PC-3 (cell line): ENCODE measurements at regions not wholly inside any gene's neighbourhood (a gene's known extent, or its start where the extent isn't known, plus 50 kb on each side); places are given as distances from the start of the nearest gene placed in this dataset.

ENCODE experiments used
- ATAC-seq: fragments of 200-7000 bp; cut with Tn5 transposase; 2 replicates; pipeline ENCODE4 v1.9.1; 2020; ENCODE audit warnings: mild to moderate bottlenecking, moderate library complexity
- BruUV-seq: library from RNA; stranded (reverse); fragments of 400-500 nt; replicated peaks from 2 replicates; lab custom pipeline; 2021; lab: Mats Ljungman, UMichigan
- CTCF ChIA-PET: fragments of 300-600 bp; sonication (Branson Sonifier 250); formaldehyde crosslinking; loops from one replicate; lab custom pipeline; 2022; ENCODE audit warnings: antibody characterized with exemption; lab: Charles Lee
- POLR2A ChIA-PET: fragments of 300-600 bp; sonication (Branson Sonifier 250); formaldehyde crosslinking; loops from one replicate; lab custom pipeline; 2022; ENCODE audit warnings: antibody characterized with exemption; ENCODE audit not compliant: unreplicated experiment; lab: Charles Lee
- DNase-seq: peaks from one replicate; pipeline ENCODE4 v3.0.0-alpha.2; 2015
- H2AFZ ChIP-seq: fragments of 300-600 bp; sonication (generic); 2 replicates; pipeline ENCODE4 v1.6.0; 2016; ENCODE audit warnings: antibody characterized with exemption, low read length
- H3F3A ChIP-seq: fragments of 300-600 bp; sonication (generic); one replicate; pipeline ENCODE4 v1.6.0; 2017; ENCODE audit warnings: antibody characterized with exemption, low read length, control low read depth, mild to moderate bottlenecking; ENCODE audit not compliant: unreplicated experiment
- H3K27ac ChIP-seq: fragments of 300-600 bp; sonication (generic); 2 replicates; pipeline ENCODE4 v1.5.1; 2016; ENCODE audit warnings: mild to moderate bottlenecking, low read length
- H3K27me3 ChIP-seq: fragments of 300-600 bp; sonication (generic); 2 replicates; pipeline ENCODE4 v1.6.1; 2016; ENCODE audit warnings: low read length, mixed read lengths
- H3K36me3 ChIP-seq: fragments of 300-600 bp; sonication (generic); 2 replicates; pipeline ENCODE4 v1.6.1; 2016; ENCODE audit warnings: low read depth, mixed run types, low read length, mixed read lengths
- H3K4me1 ChIP-seq: fragments of 300-600 bp; sonication (generic); 2 replicates; pipeline ENCODE4 v1.5.1; 2016; ENCODE audit warnings: low read length; ENCODE audit not compliant: insufficient read depth
- H3K4me2 ChIP-seq: fragments of 300-600 bp; sonication (generic); 2 replicates; pipeline ENCODE4 v1.6.0; 2016; ENCODE audit warnings: low read length
- H3K4me3 ChIP-seq: fragments of 300-600 bp; sonication (generic); 2 replicates; pipeline ENCODE4 v1.5.1; 2016; ENCODE audit warnings: mild to moderate bottlenecking, low read length, mixed read lengths
- H3K79me2 ChIP-seq: fragments of 300-600 bp; sonication (generic); 2 replicates; pipeline ENCODE4 v1.6.1; 2017; ENCODE audit warnings: low read length, mixed read lengths
- H3K9ac ChIP-seq: fragments of 300-600 bp; sonication (generic); 2 replicates; pipeline ENCODE4 v1.6.0; 2016; ENCODE audit warnings: mild to moderate bottlenecking, low read length
- H3K9me2 ChIP-seq: fragments of 300-600 bp; sonication (generic); replicated peaks from 2 replicates; pipeline ENCODE4 v1.6.1; 2016; ENCODE audit warnings: mixed run types, low read length, mixed read lengths
- H3K9me3 ChIP-seq: fragments of 300-600 bp; sonication (generic); 2 replicates; pipeline ENCODE4 v1.6.1; 2016; ENCODE audit warnings: low read length, mixed read lengths
- H4K20me1 ChIP-seq: fragments of 300-600 bp; sonication (generic); 2 replicates; pipeline ENCODE4 v1.6.1; 2016; ENCODE audit warnings: low read length, mixed read lengths
- EZH2 ChIP-seq: fragments of 300-600 bp; sonication (generic); IDR thresholded peaks from one replicate; pipeline ENCODE4 v1.6.1; 2017; ENCODE audit warnings: antibody characterized with exemption, mild to moderate bottlenecking, low read length; ENCODE audit not compliant: unreplicated experiment
- EZH2phosphoT487 ChIP-seq: fragments of 300-600 bp; sonication (generic); IDR thresholded peaks from 2 replicates; pipeline ENCODE4 v1.6.1; 2018; ENCODE audit warnings: mild to moderate bottlenecking, antibody characterized with exemption, low read length, borderline replicate concordance
- intact Hi-C: fragments of 100-400 bp; cut with micrococcal nuclease; formaldehyde crosslinking; loops from 2 replicates; pipeline ENCODE4 v1.9.0; 2023
- TF ChIP-seq, protein P1 (sequence below): fragments of 300-600 bp; sonication (generic); conservative IDR thresholded peaks from 2 replicates; pipeline ENCODE4 v1.5.1; 2017; ENCODE audit warnings: antibody characterized with exemption, low read depth, mild to moderate bottlenecking, low read length

DNA sequence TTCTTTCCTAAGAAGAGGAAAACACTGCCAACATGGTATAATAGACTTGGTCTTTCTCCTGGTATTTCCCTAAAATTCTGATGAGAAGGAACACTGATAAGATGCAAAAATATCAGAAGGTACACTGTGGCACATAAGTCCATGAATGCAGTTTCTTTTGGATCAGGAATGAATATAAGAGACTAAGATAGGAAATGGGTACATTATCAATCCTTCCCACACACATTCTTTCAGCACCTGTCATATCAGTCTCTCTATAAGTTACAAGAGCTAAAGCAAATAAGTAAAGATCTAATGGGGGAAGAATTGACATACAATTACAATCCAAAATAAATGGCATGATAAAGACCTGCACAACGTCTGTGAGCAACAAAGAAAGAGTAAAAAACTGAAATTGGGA, 1101.0 kb downstream of the ROBO2 start:
- Histone ChIP-seq H3K4me3 (peak overlapping the region; percentile 17; the same call in 1 of the 2 replicates), H3K4me1 (peaks cover 53% of the 10 kb centered on the region), H3F3A (peaks cover 19% of the 10 kb centered on the region), H4K20me1 (no peaks in the 10 kb centered on the region), H3K27ac (peak overlapping the region; percentile 83), H3K9ac (peak overlapping the region; percentile 32), H3K27me3 (no peaks in the 10 kb centered on the region), H3K4me2 (peak overlapping the region; percentile 60), H3K9me3 (peaks cover 10% of the 10 kb centered on the region; the same call in 1 of the 2 replicates), H3K36me3 (peaks cover 6% of the 10 kb centered on the region; the same call in 1 of the 2 replicates), H3K79me2 (no peaks in the 10 kb centered on the region), H2AFZ (peak overlapping the region; percentile 42), H3K9me2 (no peaks in the 10 kb centered on the region)
- POLR2A ChIA-PET, result no interaction called here
- intact Hi-C loops, result loop anchor here (1.0 to 5.0 kb wide), 4 partner anchors 62 to 534 kb away; no protein-coding TSS in a partner anchor
- DNase-seq (peak; percentile 45), ATAC-seq (peak; percentile 7)
- TSS peak; percentile 32 for BruUV-seq
- TF ChIP-seq, protein P1, sequence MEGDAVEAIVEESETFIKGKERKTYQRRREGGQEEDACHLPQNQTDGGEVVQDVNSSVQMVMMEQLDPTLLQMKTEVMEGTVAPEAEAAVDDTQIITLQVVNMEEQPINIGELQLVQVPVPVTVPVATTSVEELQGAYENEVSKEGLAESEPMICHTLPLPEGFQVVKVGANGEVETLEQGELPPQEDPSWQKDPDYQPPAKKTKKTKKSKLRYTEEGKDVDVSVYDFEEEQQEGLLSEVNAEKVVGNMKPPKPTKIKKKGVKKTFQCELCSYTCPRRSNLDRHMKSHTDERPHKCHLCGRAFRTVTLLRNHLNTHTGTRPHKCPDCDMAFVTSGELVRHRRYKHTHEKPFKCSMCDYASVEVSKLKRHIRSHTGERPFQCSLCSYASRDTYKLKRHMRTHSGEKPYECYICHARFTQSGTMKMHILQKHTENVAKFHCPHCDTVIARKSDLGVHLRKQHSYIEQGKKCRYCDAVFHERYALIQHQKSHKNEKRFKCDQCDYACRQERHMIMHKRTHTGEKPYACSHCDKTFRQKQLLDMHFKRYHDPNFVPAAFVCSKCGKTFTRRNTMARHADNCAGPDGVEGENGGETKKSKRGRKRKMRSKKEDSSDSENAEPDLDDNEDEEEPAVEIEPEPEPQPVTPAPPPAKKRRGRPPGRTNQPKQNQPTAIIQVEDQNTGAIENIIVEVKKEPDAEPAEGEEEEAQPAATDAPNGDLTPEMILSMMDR, result no peak
- no peak for TF ChIP-seq EZH2phosphoT487
- no peak for TF ChIP-seq EZH2
- CTCF ChIA-PET, result interaction anchor here (1.6 kb wide), 1 partner anchor 820 kb away, joined by 3 read pairs; no protein-coding TSS in a partner anchor

DNA sequence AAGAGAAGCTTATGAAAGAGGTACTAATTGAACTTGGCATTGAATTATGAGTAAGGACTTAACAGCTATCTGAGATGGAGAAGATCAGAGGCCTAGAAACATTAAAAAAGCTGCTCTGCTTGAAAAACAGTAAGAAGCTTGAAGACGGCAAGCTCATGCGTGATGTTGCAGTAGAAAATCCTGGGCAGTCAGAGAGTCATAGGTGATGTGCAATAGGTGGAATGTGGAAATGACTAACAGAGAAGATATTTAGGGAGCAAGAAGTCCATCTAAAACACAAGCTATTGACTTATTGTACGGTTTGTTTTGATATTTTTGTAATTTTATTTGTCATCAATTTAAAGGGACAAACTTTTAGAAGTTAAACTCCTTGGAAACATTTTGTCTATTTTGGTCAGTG, 1101.4 kb downstream of the ROBO2 start:
- peak overlapping the region; percentile 83 for H3K27ac ChIP-seq
- H3K4me1 ChIP-seq, result peaks cover 53% of the 10 kb centered on the region
- H2AFZ ChIP-seq, result peak overlapping the region; percentile 42
- peaks cover 6% of the 10 kb centered on the region; the same call in 1 of the 2 replicates for H3K36me3 ChIP-seq
- ChIA-PET CTCF (interaction anchor here (0.7 to 1.6 kb wide), 2 partner anchors 24 to 821 kb away, joined by 3 read pairs; no protein-coding TSS in a partner anchor), POLR2A (interaction anchor here (0.6 kb wide), 1 partner anchor 62 kb away, joined by 3 read pairs; no protein-coding TSS in a partner anchor)
- no peaks in the 10 kb centered on the region for H4K20me1 ChIP-seq
- H3K4me3 ChIP-seq, result peak overlapping the region; percentile 17; the same call in 1 of the 2 replicates
- peaks cover 10% of the 10 kb centered on the region; the same call in 1 of the 2 replicates for H3K9me3 ChIP-seq
- ATAC-seq (peak; percentile 64), DNase-seq (peak; percentile 91)
- H3K27me3 ChIP-seq, result no peaks in the 10 kb centered on the region
- H3F3A ChIP-seq, result peaks cover 19% of the 10 kb centered on the region
- H3K4me2 ChIP-seq, result peak overlapping the region; percentile 60
- peak overlapping the region; percentile 32 for H3K9ac ChIP-seq
- no peaks in the 10 kb centered on the region for H3K9me2 ChIP-seq
- TF ChIP-seq EZH2phosphoT487 (no peak), EZH2 (no peak)
- TF ChIP-seq, protein P1, result no peak
- no TSS peak for BruUV-seq
- no peaks in the 10 kb centered on the region for H3K79me2 ChIP-seq
- intact Hi-C loops, result loop anchor here (1.0 to 5.0 kb wide), 3 partner anchors 196 to 534 kb away; no protein-coding TSS in a partner anchor

DNA sequence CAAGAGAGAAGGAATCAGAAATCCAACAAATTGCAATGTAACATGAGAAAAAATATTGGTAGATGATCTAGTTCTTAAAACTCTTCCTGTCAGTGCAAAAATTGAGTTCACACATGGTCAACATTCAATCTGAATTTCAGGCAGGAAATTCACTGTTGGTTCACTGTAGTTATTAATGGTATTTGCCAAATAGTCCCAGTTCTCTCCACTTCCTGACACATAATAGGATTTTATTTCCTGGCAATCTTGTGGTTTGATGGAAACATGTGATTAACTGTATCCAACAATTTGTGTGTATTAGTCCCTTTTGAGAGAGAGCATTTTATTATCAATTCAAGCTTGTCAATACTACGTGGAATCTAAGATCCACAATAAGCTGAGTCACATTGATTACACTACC, 1103.1 kb downstream of the ROBO2 start:
- intact Hi-C loops, result loop anchor here (1.0 to 5.0 kb wide), 3 partner anchors 20 to 536 kb away; no protein-coding TSS in a partner anchor
- H2AFZ ChIP-seq, result no peak overlapping the region
- ATAC-seq, result peak; percentile 39
- ChIA-PET POLR2A (no interaction called here), CTCF (no interaction called here)
- peaks cover 6% of the 10 kb centered on the region; the same call in 1 of the 2 replicates for H3K36me3 ChIP-seq
- H3K79me2 ChIP-seq, result no peaks in the 10 kb centered on the region
- TF ChIP-seq, protein P1, result no peak
- no peak for TF ChIP-seq EZH2
- TF ChIP-seq EZH2phosphoT487, result no peak
- peaks cover 10% of the 10 kb centered on the region; the same call in 1 of the 2 replicates for H3K9me3 ChIP-seq
- H3K4me2 ChIP-seq, result 0 out of 2 replicates have a peak overlapping the region, but pooled peaks have one; percentile 4
- H3K4me1 ChIP-seq, result peaks cover 53% of the 10 kb centered on the region
- no peak overlapping the region for H3K4me3 ChIP-seq
- peak overlapping the region; percentile 83 for H3K27ac ChIP-seq
- no peaks in the 10 kb centered on the region for H3K9me2 ChIP-seq
- BruUV-seq, result no TSS peak
- peak overlapping the region; percentile 12; the same call in 1 of the 2 replicates for H3K9ac ChIP-seq
- peaks cover 19% of the 10 kb centered on the region for H3F3A ChIP-seq
- H3K27me3 ChIP-seq, result no peaks in the 10 kb centered on the region
- DNase-seq, result peak; percentile 80
- no peaks in the 10 kb centered on the region for H4K20me1 ChIP-seq
